ENCODE measurements at regions not wholly inside any gene's neighbourhood (a gene's known extent, or its start where the extent isn't known, plus 50 kb on each side); places are given as distances from the start of the nearest gene placed in this dataset.

DNA sequence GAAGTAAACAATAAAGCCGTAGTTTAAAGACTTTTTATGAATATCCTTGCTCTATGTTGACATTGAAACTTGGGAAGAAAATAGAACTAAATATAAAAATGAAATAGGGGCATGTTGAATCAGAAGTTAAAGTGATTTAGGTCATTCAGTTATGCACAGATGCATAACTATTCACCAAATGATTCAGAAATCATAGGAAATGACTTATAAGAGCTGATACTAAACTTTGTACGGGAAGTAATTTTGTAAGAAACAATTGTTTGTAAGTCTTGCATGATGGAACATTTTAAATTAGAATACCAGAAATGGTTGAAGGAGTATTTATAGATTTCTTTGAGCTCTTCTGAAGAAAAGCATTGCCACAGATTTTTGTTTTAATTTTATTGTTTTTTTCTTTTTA lies 246.5 kb downstream of the CPE start:
- Histone ChIP-seq H3K27me3 (replicated peaks in 1 of 2; ENCODE audit: control insufficient read depth in 2 of 2, extremely low read depth in 1 of 2, insufficient read depth in 2 of 2, low read length in 1 of 2) (no peaks in the 10 kb centered on the region), H3K36me3 (ENCODE audit: control insufficient read depth in 2 of 2, extremely low read depth in 1 of 2, insufficient read depth in 1 of 2, low read length in 1 of 2) (no peaks in the 10 kb centered on the region), H3K4me1 (ENCODE audit: control insufficient read depth in 1 of 2, extremely low read depth in 1 of 2, insufficient read depth in 2 of 2, low read length in 2 of 2) (no peaks in the 10 kb centered on the region), H3K9me3 (no peaks in the 10 kb centered on the region), H3K4me3 (ENCODE audit: control insufficient read depth in 1 of 2, extremely low read depth in 1 of 2, low read length in 1 of 2) (no peak overlapping the region), H3K27ac (ENCODE audit: low read length) (no peak overlapping the region)
- CTCF ChIA-PET, result interaction anchor here in 1 of 2 donors (0.6 kb wide), 1 partner anchor 1032 kb away, joined by 3 read pairs; no protein-coding TSS in a partner anchor
- ATAC-seq (replicated peaks in 1 of 4) (no peak), DNase-seq (no peak)
- Mint-ChIP-seq H3K4me3 (no peak overlapping the region), H3K4me1 (no peaks in the 10 kb centered on the region), H3K36me3 (no peaks in the 10 kb centered on the region), H3K27ac (no peak overlapping the region), H3K27me3 (peaks cover 0 to 4% of the 10 kb centered on the region in 2 donors), H3K9me3 (peaks cover 0 to 4% (median under 1%) of the 10 kb centered on the region in 3 donors)
- POLR2A ChIA-PET, result no interaction called here
- WGBS (ENCODE audit: insufficient coverage), result 80% methylated on average over 1 of the region's 2 CpGs

DNA sequence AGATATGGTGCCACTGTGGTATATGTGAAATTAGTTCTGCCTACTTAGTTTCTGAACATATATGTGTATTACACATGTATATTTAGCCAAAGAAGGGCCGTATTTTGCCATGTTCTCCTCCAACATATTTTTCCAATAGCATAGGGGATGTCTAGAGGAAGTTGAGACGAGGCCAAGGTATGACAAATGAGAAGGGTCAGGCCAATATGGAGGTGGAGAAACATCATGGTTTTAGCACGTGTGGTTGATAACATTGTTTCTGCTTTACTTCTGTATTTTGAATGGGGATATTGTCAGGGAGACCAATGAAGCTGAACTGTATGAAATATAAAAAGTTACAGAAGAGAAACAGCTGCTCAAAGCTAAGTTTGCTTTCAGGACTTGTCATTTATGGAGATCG lies 246.7 kb upstream of the TLL1 start:
- H3K4me1 Mint-ChIP-seq, result no peaks in the 10 kb centered on the region
- ChIA-PET CTCF (no interaction called here), POLR2A (no interaction called here)
- Histone ChIP-seq H3K36me3 (ENCODE audit: control insufficient read depth in 2 of 2, extremely low read depth in 1 of 2, insufficient read depth in 1 of 2, low read length in 1 of 2) (no peaks in the 10 kb centered on the region), H3K27ac (ENCODE audit: low read length) (no peak overlapping the region), H3K4me3 (ENCODE audit: control insufficient read depth in 1 of 2, extremely low read depth in 1 of 2, low read length in 1 of 2) (no peak overlapping the region), H3K4me1 (ENCODE audit: control insufficient read depth in 1 of 2, extremely low read depth in 1 of 2, insufficient read depth in 2 of 2, low read length in 2 of 2) (no peaks in the 10 kb centered on the region), H3K9me3 (no peaks in the 10 kb centered on the region), H3K27me3 (replicated peaks in 1 of 2; ENCODE audit: control insufficient read depth in 2 of 2, extremely low read depth in 1 of 2, insufficient read depth in 2 of 2, low read length in 1 of 2) (no peaks in the 10 kb centered on the region)
- peaks cover 0 to 4% (median 0%) of the 10 kb centered on the region in 3 donors for H3K9me3 Mint-ChIP-seq
- ATAC-seq (replicated peaks in 1 of 4) (no peak), DNase-seq (no peak)
- no peaks in the 10 kb centered on the region for H3K36me3 Mint-ChIP-seq
- peaks cover 0 to 9% of the 10 kb centered on the region in 2 donors for H3K27me3 Mint-ChIP-seq
- H3K4me3 Mint-ChIP-seq, result no peak overlapping the region
- WGBS (ENCODE audit: insufficient coverage), result 74% methylated on average over 2 of the region's 4 CpGs
- no peak overlapping the region for H3K27ac Mint-ChIP-seq

DNA sequence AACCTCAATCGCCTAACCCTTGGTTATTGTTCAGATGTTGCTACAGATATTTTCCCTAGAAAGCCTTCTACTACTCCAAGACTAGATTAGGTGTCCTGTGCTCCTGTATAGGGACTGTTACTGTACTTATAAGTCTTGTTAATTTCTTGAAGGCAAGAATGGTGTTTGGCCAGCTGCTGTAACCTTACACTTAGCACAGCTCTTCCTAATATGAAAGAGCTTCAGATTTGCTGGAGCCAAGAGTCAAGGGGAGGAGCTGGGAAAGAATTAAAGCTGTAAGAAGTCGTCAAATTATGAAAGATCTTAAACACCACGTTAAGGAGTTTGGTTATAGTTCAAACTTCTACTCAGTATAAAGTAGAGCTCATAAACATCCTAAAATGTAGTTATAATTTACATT lies 245.9 kb upstream of the TLL1 start:
- H3K4me3 Mint-ChIP-seq, result no peak overlapping the region
- whole genome bisulfite sequencing (ENCODE audit: insufficient coverage), result no CpG with 5 or more reads among the region's 3 CpGs

DNA sequence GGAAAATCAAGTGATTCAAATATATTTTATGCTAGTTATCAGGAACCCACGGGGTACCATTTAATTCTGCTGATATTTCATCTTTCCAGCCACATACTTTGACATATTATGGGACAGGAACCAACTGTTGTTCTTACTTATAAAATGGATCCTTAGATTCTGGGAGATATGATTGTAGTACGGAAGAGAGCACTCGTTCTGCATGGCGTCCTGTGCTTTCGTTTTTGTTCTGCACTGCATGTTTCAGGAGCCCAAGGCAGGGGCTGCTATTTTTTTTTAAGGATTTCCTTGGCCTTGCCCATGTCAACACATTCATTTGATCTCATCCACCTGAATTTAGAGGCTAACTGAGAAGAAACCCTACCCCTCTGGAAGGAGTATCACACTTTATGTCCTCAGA lies 245.5 kb upstream of the TLL1 start:
- H3K36me3 ChIP-seq (ENCODE audit: control insufficient read depth in 2 of 2, extremely low read depth in 1 of 2, insufficient read depth in 1 of 2, low read length in 1 of 2), result no peaks in the 10 kb centered on the region
- H3K27me3 Mint-ChIP-seq, result peaks cover 0 to 5% of the 10 kb centered on the region in 2 donors
- DNase-seq, result no peak
- no peaks in the 10 kb centered on the region for H3K4me1 ChIP-seq (ENCODE audit: control insufficient read depth in 1 of 2, extremely low read depth in 1 of 2, insufficient read depth in 2 of 2, low read length in 2 of 2)
- H3K27ac Mint-ChIP-seq, result no peak overlapping the region
- no peak overlapping the region for H3K4me3 Mint-ChIP-seq
- no peak for ATAC-seq (replicated peaks in 1 of 4)
- no peaks in the 10 kb centered on the region for H3K27me3 ChIP-seq (replicated peaks in 1 of 2; ENCODE audit: control insufficient read depth in 2 of 2, extremely low read depth in 1 of 2, insufficient read depth in 2 of 2, low read length in 1 of 2)
- WGBS (ENCODE audit: insufficient coverage), result no CpG with 5 or more reads among the region's 5 CpGs
- no peaks in the 10 kb centered on the region for H3K9me3 Mint-ChIP-seq
- H3K4me3 ChIP-seq (ENCODE audit: control insufficient read depth in 1 of 2, extremely low read depth in 1 of 2, low read length in 1 of 2), result no peak overlapping the region
- no peak overlapping the region for H3K27ac ChIP-seq (ENCODE audit: low read length)
- H3K36me3 Mint-ChIP-seq, result no peaks in the 10 kb centered on the region
- H3K4me1 Mint-ChIP-seq, result no peaks in the 10 kb centered on the region
- H3K9me3 ChIP-seq, result no peaks in the 10 kb centered on the region
- ChIA-PET POLR2A (no interaction called here), CTCF (no interaction called here)

More for the DNA sequence above, 245.9 kb upstream of the TLL1 start:
- no peaks in the 10 kb centered on the region for H3K36me3 ChIP-seq (ENCODE audit: control insufficient read depth in 2 of 2, extremely low read depth in 1 of 2, insufficient read depth in 1 of 2, low read length in 1 of 2)
- H3K4me1 ChIP-seq (ENCODE audit: control insufficient read depth in 1 of 2, extremely low read depth in 1 of 2, insufficient read depth in 2 of 2, low read length in 2 of 2), result no peaks in the 10 kb centered on the region
- no peak overlapping the region for H3K27ac ChIP-seq (ENCODE audit: low read length)
- Mint-ChIP-seq H3K9me3 (no peaks in the 10 kb centered on the region), H3K4me1 (no peaks in the 10 kb centered on the region), H3K27me3 (peaks cover 0 to 5% of the 10 kb centered on the region in 2 donors), H3K36me3 (no peaks in the 10 kb centered on the region), H3K27ac (no peak overlapping the region)
- CTCF ChIA-PET, result no interaction called here
- no peaks in the 10 kb centered on the region for H3K9me3 ChIP-seq
- H3K4me3 ChIP-seq (ENCODE audit: control insufficient read depth in 1 of 2, extremely low read depth in 1 of 2, low read length in 1 of 2), result no peak overlapping the region
- no peak for DNase-seq
- no peaks in the 10 kb centered on the region for H3K27me3 ChIP-seq (replicated peaks in 1 of 2; ENCODE audit: control insufficient read depth in 2 of 2, extremely low read depth in 1 of 2, insufficient read depth in 2 of 2, low read length in 1 of 2)
- no peak for ATAC-seq (replicated peaks in 1 of 4)
- POLR2A ChIA-PET, result no interaction called here

DNA sequence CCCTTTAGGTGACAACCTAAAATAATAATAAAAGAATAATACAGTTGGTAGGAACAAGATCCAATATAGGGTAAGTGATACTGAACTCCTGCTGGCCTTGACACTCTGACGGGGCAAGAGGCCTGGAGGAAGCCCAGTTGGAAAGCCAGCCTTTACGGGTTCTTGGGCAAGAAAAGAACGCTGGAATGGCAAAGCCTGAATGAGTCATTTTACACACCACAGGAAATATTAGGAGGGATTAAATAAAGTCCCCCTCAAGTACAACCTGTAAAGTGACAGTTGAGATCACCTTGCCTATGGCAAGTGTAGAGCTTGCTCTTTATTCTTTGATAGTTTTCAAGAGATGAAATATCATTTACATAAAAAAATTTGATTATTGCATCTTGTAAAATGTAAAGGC lies 244.5 kb upstream of the TLL1 start:
- Mint-ChIP-seq H3K4me1 (no peaks in the 10 kb centered on the region), H3K36me3 (no peaks in the 10 kb centered on the region), H3K4me3 (no peak overlapping the region), H3K27ac (no peak overlapping the region), H3K27me3 (peaks cover 0 to 5% of the 10 kb centered on the region in 2 donors), H3K9me3 (no peaks in the 10 kb centered on the region)
- H3K4me1 ChIP-seq (ENCODE audit: control insufficient read depth in 1 of 2, extremely low read depth in 1 of 2, insufficient read depth in 2 of 2, low read length in 2 of 2), result no peaks in the 10 kb centered on the region
- no peaks in the 10 kb centered on the region for H3K36me3 ChIP-seq (ENCODE audit: control insufficient read depth in 2 of 2, extremely low read depth in 1 of 2, insufficient read depth in 1 of 2, low read length in 1 of 2)
- H3K4me3 ChIP-seq (ENCODE audit: control insufficient read depth in 1 of 2, extremely low read depth in 1 of 2, low read length in 1 of 2), result no peak overlapping the region
- H3K27ac ChIP-seq (ENCODE audit: low read length), result no peak overlapping the region
- POLR2A ChIA-PET, result no interaction called here
- no peak for ATAC-seq (replicated peaks in 1 of 4)
- DNase-seq, result no peak
- WGBS (ENCODE audit: insufficient coverage), result 100% methylated on average over 1 of the region's 3 CpGs
- CTCF ChIA-PET, result no interaction called here
- no peaks in the 10 kb centered on the region for H3K27me3 ChIP-seq (replicated peaks in 1 of 2; ENCODE audit: control insufficient read depth in 2 of 2, extremely low read depth in 1 of 2, insufficient read depth in 2 of 2, low read length in 1 of 2)
- H3K9me3 ChIP-seq, result no peaks in the 10 kb centered on the region

DNA sequence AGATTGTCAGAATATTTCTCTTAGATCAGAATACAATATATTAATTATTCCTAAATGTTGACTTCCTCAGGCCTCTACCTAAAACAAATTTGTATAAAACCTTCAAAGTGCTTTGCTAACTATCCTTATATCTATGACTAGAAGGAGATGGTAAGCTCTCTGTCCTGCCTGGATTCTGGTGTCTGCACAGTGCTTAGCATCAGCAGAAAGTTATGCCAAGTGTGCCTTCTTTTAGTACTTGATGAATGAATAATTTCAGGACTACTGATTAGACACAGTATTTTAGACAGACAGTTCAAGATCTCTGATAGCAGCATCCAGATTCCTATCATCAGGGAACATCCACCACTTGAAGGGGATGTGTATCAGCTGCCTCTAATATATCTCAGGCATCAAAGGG lies 242.4 kb upstream of the TLL1 start:
- H3K4me1 ChIP-seq (ENCODE audit: control insufficient read depth in 1 of 2, extremely low read depth in 1 of 2, insufficient read depth in 2 of 2, low read length in 2 of 2), result no peaks in the 10 kb centered on the region
- H3K36me3 ChIP-seq (ENCODE audit: control insufficient read depth in 2 of 2, extremely low read depth in 1 of 2, insufficient read depth in 1 of 2, low read length in 1 of 2), result no peaks in the 10 kb centered on the region
- Mint-ChIP-seq H3K27ac (no peak overlapping the region), H3K27me3 (peaks cover 0 to 5% of the 10 kb centered on the region in 2 donors), H3K4me1 (no peaks in the 10 kb centered on the region), H3K9me3 (peaks cover 0 to under 1% (median 0%) of the 10 kb centered on the region in 3 donors), H3K36me3 (no peaks in the 10 kb centered on the region), H3K4me3 (no peak overlapping the region)
- ChIA-PET POLR2A (no interaction called here), CTCF (no interaction called here)
- no peaks in the 10 kb centered on the region for H3K9me3 ChIP-seq
- no peak overlapping the region for H3K4me3 ChIP-seq (ENCODE audit: control insufficient read depth in 1 of 2, extremely low read depth in 1 of 2, low read length in 1 of 2)
- no peaks in the 10 kb centered on the region for H3K27me3 ChIP-seq (replicated peaks in 1 of 2; ENCODE audit: control insufficient read depth in 2 of 2, extremely low read depth in 1 of 2, insufficient read depth in 2 of 2, low read length in 1 of 2)
- H3K27ac ChIP-seq (ENCODE audit: low read length), result no peak overlapping the region
- ATAC-seq (replicated peaks in 1 of 4) (no peak), DNase-seq (no peak)

DNA sequence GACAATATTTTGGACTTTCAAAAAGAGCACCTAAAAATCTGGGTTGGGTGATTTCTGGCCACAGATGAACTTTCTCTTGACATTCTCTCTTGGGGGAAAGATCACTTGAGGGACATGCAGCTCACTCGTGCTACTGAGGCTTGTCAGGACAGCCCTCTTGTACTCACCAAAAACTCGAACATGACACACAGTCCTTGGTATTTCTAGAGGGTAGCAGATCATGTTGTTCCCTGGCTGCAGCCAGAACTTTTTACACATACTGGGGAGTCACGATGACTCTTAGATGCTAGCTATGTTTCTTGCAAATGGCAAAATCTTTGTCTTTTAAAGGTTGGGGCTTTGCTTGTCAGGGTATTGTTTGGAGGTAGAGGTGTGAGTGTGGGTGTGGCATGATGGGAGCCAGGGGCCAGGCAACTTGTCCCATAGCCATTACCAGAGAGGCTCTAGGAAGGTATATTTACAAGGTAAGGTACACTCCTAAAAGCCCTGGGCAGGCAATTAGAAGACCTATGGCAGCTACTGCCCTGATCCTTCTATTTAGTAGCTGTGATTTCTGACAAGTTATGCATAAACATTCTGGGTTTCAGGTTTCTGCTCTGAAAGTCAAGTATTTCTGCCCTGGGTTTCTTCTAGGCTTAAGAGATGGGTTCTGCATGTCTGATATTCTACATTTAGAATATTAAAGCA lies 241.7 kb upstream of the TLL1 start:
- Mint-ChIP-seq H3K4me1 (no peaks in the 10 kb centered on the region), H3K4me3 (no peak overlapping the region), H3K27ac (no peak overlapping the region), H3K9me3 (peaks cover 0 to 7% (median 3%) of the 10 kb centered on the region in 3 donors), H3K36me3 (no peaks in the 10 kb centered on the region), H3K27me3 (peaks cover 0 to 5% of the 10 kb centered on the region in 2 donors)
- Histone ChIP-seq H3K36me3 (ENCODE audit: control insufficient read depth in 2 of 2, extremely low read depth in 1 of 2, insufficient read depth in 1 of 2, low read length in 1 of 2) (no peaks in the 10 kb centered on the region), H3K27ac (ENCODE audit: low read length) (no peak overlapping the region), H3K4me3 (ENCODE audit: control insufficient read depth in 1 of 2, extremely low read depth in 1 of 2, low read length in 1 of 2) (no peak overlapping the region), H3K4me1 (ENCODE audit: control insufficient read depth in 1 of 2, extremely low read depth in 1 of 2, insufficient read depth in 2 of 2, low read length in 2 of 2) (no peaks in the 10 kb centered on the region), H3K27me3 (replicated peaks in 1 of 2; ENCODE audit: control insufficient read depth in 2 of 2, extremely low read depth in 1 of 2, insufficient read depth in 2 of 2, low read length in 1 of 2) (no peaks in the 10 kb centered on the region), H3K9me3 (no peaks in the 10 kb centered on the region)
- WGBS (ENCODE audit: insufficient coverage), result no CpG with 5 or more reads among the region's 3 CpGs
- no peak for ATAC-seq (replicated peaks in 1 of 4)
- ChIA-PET POLR2A (no interaction called here), CTCF (no interaction called here)
- no peak for DNase-seq

Data from T-cell (primary cell).